H1 (cell line): ENCODE measurements at regions not wholly inside any gene's neighbourhood (a gene's known extent, or its start where the extent isn't known, plus 50 kb on each side); places are given as distances from the start of the nearest gene placed in this dataset.

Source experiments
- SIN3A ChIP-seq, 2 experiments: IDR thresholded peaks in 1 of 2; conservative IDR thresholded peaks in 1 of 2; 2 replicates each; pipeline ENCODE4 v1.6.1; 2011 to 2012; ENCODE audit warnings: low read length in 2 of 2, improper control_type of control experiment in 1 of 2, low read depth in 1 of 2, mild to moderate bottlenecking in 1 of 2
- TEAD4 ChIP-seq: IDR thresholded peaks from 2 replicates; pipeline ENCODE4 v1.6.1; 2012; ENCODE audit warnings: low read depth, low read length, inconsistent platforms, mixed read lengths

- TF ChIP-seq TEAD4 (no peak), SIN3A (conservative IDR thresholded peaks at IDR 0.05 in 1 of 2, IDR thresholded peaks at IDR 0.05 in 1 of 2; ENCODE audit: low read depth in 1 of 2, low read length in 2 of 2) (no peak)
These were observed 306.0 kb downstream of the NPHP4 start for GRCh38 chr1:5686195-5686594.
